ENCODE measurements at regions not wholly inside any gene's neighbourhood (a gene's known extent, or its start where the extent isn't known, plus 50 kb on each side); places are given as distances from the start of the nearest gene placed in this dataset.

DNA sequence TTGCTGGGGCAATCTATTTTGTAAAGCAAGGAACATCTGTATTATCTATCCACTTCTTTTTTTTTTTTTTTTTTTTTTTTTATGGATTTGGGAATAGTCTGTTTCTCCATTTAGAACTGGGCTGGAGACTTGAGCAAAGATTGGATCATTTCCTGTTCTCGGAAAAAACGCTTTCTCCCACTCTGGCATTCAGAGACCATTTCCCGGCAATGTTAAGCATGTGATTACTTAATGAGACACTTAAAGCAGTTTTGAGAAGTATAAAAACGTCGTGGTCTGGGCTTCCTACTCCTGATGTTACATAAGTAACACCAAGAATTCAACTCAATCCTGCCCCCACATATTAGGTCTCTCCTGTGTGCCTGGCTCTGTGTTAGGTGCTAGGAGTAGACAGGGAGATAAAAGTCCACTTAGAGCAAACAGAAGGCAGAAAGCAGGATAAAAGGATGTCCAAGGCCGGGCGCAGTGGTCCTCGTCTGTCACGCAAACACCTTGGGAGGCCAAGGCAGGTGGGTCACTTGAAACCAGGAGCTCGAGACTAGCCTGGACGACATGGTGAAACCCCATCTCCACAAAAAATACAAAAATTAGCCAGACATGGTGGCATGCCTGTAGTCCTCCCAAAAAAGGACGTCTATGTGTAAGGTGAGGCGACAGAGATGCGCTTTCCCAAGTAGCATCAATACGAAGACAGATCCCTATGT is 152.1 kb upstream of the GSC start:
- DNase-seq, result no peak

DNA sequence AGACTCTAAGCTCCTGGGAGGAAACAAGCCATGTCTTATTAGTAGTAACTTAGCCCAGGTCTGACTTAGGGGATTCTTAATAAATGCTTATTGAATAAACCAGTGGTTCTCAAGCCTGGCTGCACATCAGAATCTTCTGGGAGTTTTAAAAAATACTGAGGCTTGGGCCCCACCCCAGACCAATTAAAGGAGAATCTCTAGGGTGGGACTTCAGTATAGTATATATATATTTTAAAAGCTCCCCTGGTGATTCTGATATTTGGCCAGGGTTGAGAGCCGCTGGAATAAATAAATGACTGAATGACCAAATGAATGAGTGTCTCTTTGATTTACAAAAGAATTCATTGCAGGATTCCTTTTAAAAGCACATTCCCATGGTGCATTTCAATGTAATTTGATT is 151.5 kb upstream of the GSC start:
- no peak for DNase-seq

DNA sequence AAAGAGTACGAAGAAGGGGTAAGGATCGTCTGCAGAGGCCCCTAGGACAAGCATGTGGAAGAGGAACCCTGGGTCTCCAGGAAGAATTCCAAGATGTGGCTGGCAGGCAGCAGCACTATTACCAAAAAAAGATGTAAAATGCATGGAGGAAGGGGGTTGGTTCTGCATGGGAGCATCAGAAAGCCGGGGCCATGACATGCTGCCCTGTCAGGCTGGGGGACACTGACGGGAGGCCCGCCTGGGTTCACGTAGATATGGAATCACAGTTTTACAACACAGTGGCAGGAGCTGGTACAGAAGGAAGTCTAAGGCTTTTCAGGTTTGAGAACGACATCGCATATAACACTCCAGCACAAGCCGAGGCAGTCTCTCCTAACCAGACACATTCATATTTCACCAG is 150.0 kb upstream of the GSC start:
- no peak for DNase-seq

DNA sequence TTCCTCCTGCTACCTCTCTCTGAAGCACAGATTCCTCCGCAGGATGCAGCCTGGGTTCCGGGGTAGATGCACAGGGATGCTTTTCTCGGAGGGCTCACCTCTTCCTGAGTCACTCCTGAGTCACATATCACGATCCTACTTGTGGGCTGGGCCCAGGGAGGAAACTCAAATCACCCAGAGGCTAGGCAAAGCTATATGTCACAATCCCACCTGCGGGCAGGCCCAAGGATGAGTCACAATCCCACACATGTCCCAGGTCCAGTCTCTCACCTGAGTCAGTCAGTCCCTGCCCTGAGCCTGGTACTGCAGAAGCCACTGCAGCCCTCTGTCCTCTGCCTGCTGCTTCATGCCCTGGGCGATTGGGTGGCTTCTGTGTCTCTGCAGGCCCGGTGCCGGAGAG is 149.0 kb upstream of the GSC start:
- no peak for DNase-seq

DNA sequence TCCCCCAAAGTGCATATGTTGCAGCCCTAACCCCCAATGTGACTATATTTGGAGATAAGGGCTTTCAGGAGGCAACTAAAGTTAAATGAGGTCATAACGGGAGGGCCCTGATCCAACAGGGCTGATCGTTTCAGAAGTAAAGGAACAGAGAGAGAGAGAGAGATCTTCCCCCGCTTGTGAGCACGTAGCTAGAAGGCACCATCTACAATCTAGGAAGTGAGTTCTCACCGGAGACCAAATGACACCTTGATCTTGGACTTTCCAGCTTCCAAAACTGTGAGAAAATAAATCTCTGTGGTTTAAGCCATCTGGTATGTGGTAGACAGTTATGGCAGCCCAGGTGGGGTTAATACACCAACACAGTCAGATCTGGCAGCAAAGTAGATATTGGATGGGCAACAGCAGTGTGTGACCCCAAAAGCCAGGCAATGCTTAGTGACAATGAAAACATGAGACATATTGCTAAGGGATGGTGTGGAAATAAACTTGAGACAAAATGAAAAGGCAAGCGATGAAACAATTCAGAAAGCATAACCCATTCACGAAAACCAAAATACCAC is 147.2 kb upstream of the GSC start:
- DNase-seq, result no peak

DNA sequence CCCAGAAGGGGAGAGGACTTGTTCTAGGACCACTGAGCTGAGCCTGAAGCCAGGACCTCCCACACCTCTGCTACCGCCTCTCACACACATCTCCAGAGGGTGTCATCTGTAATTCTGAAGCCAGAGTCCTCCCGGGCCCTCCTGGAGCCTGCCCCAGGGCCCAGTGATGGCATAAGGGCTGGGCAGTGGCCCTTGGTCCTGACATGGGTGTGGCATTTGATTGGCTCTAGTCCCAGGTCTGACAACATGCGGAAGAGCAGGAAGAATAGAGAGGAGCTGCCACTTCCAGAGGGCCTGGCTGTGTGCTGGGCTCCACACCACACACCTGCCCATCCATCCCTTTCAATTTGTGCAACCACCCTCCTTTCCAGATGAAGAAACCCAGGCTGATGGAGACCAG is 144.3 kb upstream of the GSC start:
- no peak for DNase-seq

DNA sequence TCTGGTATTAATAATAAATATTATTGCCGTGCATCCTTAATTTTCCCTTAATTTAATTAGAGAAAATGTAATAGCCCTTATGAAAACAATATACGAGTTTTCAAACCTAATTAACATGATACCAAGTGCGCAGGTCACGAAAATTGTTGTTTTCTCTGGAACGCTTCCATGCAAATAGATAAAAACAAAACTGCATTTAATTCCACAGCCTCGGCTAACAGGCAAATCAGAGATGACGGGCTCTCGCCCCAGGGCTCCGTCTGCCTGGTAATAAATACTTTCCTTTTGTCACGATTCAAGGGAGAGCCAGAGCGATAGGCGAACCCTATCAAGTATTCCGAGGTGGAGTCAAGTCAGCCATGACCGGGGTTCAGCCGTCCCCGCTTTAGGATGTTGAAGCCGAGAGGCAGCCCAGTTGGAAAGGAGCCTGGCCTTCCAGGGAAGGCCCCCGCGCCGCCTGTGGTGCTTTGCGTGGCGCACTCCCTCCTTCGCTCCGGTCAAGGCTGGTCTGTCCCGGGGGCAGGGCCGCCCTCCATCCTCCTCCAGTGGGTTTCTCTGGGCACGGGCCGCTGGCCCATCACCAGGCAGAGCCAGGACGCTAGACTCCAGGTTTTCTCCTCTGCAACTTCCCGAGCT is 137.8 kb upstream of the GSC start:
- no peak for DNase-seq

DNA sequence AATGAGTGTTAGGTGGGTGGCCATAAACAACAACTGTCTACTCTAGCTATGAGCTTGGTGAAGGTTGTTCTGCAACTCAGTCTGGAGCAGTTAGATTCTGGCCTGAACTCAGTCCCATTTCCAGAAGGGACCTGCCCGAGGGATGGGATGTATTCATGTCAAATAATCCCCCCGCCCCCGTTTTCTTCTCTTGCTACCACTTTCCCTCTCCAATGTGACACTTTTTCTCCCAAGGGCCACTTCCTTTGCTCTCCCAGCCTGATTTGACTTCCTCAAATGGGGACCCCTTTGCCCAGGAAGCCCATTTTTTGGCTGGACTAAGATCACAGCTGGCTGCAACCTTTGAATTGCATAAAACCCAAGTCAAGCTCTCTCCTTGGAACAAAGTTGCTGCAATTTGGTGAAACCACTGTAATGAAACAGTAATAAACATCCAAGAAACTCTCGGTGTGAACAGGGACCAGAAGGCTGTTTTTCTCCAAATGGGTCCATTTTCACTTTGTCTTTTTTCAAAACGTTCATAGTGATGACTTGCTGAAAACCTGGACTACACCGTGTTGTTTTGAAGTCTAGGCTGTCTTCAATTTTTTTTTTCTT is 137.2 kb upstream of the GSC start:
- DNase-seq, result no peak

DNA sequence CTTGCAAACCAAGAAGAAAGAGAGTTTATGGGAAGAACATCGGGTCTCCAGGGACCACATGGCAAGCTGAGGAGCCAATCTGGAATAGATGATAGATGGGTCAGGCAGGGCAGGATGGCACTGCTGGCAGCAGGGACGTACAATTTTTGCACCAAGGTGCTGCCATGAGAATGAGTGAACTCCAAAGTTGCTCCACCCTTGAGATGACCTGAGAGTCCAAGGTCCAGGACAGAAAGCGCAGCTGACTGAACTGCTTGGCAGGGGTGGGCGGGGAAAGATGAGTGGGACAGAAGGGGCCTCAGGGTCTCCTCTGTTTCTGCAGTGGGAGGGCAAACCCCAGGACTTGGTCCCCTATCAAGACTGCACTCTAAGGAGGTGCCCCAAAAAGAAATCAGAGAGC is 136.7 kb upstream of the GSC start:
- no peak for DNase-seq

DNA sequence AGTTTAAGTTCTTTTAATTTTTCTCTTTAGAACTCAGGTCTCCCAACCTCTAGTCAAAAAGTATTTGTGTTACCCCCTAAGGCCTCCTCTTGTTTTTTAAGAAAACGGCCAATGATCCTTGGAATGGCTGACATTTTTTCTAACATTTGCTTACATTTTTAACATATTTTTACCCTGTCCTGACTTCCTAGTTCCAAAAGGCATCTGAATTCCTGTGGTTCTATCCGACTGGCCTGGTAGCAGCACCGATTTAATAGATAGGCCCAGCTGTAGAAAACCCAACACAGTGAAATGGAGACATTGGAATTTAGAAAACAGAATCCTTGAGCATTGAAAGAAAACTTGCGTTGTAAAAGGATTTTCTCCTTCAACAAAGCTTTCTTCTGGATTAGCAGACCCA is 134.7 kb upstream of the GSC start:
- no peak for DNase-seq

DNA sequence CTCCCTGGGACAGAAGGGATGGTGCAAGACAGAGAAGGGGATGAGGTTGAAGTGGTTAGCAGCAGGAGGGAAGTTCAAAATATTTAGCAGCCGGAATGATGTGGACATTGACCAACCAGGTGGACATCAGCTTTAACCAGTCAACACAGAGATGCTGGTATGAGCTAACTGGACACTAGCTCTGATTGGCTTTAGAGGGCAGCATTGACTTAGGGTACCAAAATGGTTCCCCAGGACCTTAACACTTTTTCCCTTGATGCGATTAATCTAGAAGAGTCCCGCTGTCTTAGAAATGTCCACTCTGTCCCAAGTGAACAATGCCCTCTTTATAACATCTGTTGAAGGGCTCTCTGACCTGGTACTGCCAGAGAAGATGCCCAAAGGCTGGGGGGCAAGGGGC is 134.0 kb upstream of the GSC start:
- no peak for DNase-seq

DNA sequence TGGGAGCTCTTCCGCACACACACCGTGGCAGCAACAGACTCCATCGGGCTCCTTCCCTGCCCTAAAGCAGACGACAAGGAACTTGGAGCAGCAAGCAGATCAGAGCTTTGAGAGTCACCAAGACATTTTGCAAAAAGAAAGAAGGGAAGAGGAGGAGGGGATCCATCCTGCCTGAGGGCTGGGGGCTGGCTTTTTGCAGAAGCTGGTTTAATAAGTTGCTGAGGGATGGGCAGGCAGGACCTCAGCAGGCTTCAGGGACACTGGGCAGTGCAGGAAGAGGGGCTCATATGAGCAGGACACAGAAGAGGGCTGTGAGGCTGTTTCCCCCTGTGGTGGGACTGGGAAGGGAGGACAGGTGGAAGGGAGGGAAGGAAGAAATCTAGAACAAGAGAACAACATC is 133.4 kb upstream of the GSC start:
- no peak for DNase-seq

DNA sequence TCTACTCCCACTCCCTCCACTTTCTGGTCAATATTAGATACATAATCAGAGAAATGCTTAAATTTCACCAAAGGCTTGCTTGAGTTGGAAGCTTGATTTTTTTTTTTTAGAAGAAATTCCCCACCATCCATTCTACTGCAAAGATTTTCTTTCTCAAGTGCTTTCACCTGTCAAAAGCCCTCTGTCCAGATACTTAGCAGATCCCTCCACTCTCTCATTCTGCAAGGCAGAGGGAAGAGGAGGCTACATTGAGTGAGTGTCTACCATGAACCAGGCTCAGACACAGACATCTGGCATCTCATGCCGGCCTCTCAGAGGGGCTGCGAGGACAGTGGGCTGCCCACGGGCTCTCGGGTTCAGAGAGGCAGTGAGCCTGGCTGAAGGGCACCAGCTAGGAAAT is 127.6 kb upstream of the GSC start:
- DNase-seq, result no peak

DNA sequence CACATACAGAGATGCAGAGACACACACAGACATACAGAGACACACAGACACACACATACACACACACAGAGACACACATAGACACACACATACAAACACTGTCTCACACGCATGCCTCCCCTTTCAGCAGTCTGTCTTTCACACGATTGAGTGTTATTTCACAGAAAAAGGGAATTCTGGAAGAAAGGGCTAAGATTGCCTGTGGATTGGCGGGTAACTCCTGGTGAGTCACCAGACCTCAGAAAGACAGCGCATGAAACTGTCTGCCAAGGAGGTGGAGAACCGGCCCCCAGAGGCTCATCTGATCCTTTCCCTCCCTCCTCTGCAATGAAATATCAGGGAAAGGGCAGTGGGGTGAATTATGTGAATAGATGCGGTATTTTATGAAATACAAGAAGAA is 127.2 kb upstream of the GSC start:
- DNase-seq, result no peak

DNA sequence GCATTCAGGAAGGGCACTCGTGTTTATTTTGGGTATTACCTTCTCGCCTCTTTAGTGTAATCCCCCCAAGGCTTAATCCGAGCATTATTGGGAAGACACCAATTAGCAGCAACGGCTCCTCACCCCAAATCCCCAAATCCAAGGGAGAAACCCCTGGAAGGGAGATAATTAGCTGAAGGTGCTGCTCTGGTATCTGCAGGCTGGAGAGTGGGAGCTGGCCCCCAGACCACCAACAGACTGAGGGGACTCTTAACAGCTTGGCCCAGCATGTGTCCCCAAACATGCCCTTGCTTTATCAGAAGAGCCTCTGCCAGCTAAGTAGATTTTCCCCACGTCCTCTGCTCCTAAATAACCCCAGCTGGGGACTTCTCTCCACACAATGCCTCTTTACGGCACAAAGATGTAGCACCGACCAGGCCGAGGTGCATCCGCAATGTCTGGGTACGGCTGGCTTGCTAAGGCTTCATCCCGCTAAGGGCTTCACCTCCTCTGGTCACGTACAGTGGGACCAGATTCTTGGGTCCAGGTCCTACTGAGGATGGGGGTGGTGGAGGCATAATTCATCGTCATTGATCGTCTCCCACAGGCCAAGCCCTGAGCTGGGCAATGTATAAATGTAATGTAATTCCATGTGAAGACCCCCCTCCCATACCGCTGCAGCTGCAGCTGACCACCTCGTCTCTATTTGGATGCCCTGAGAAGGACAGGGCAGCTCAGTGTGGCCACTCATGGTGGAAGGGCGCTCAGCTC is 123.7 kb upstream of the GSC start:
- DNase-seq, result no peak

DNA sequence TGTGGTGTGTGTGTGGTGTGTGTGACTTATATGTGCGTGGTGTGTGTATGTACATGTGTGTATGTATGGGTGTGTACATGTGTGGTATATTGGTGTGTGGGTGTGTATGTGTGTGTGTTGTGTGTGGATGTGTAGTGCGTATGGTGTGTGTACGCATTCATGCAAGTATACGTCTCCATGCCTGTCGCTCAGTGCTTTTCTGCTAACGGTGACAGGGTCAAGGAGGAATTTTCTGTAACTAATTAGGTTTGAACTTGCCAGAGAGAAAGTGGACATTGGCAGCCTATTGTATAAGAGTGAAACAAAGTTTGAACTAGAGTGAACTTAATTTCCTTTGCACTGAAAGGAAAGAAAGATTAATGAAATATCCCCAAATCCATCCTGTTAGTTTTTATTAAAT is 120.9 kb upstream of the GSC start:
- no peak for DNase-seq

DNA sequence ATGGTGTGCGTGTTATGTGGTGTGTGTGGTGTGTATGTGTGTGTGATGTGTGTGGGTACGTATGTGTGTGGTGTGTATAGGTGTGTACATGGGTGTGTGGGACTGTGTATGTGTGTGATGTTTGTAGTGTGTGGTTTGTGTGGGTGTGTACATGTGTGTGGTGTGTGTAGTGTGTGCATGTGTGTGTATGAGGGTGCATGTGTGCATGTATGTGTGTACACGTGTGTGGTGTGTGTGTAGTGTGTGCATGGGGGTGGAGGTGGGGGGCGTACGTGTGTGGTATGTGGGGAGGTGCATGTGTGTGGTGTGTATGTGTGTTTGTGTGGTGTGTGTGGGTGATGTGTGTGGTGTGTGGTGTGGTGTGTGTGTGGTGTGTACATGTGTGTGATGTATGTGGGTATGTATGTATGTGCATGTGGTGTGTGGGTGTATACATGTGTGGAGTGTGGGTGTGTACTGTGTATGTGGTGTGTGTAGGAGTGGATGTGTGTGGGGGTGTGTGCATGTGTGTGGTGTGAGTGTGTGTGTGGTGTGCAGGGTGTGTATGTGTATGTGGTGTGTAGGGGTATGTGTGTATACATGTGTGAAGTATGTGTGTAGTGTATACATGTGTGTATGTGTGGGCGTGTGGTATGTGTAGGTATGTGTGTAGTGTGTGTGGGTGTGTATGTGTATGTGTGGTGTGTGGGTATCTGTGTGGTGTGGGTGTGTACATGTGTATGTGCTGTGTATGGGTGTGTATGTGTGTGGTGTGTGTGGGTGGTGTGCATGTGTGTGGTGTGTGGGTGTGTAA is 119.8 kb upstream of the GSC start:
- DNase-seq, result no peak

DNA sequence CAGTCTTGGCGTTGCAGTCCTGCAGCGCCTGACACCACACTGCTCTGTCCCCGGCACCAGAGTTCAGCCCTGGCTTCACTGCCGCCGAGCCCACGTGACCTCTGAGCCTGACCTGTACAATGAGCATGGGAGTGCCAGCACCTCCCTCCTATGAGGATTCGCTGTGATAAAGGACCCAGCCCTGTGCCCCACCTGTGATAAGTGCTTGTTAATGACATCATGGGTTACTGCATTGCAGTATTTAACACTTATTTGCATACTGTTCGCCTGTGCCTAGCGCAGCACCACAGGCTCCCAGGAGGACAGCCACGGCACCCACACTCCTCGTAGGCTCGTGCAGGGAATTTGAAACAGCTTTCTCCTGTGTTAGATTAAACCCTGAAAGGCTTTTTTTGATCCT is 118.2 kb upstream of the GSC start:
- DNase-seq, result no peak

DNA sequence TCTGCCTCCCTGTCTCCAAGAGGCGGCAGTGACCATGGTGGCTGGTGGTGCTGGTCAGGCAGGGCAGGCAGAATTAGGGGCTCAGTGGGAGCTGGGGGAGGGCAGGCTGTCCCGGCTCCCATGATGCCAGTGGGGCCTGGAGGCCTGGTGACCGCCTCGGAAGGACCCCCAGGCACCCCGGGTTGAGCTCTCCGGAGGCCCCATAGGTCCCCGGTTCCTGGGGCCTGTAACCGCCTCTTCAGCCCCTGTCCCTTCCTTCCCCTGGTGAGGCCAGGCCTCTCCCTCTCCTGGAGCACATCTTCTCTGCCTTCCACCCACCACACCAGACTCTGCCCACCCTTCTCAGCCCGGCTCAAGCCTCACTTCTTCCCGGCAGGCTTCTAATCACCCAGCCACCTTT is 117.7 kb upstream of the GSC start:
- no peak for DNase-seq

DNA sequence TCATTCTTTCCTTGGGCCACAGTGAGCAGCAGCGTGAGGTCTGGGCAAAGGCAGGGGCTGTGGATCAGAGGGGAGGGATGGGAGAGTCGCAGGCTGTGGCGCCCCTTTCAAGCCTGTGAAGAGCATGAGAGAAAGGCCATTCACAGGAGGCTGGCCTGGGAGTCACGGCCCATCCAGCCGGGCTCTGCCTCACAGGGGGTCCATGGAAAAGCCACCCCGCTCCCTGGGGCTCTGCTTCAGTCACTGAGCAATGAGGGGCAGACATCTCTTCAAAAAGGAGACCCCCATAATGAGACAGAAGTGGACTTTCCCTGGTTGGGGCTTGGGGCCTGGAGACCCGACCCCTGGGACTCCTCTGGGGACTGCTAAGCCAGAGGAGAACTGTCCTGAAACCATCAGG is 117.0 kb upstream of the GSC start:
- DNase-seq, result no peak

DNA sequence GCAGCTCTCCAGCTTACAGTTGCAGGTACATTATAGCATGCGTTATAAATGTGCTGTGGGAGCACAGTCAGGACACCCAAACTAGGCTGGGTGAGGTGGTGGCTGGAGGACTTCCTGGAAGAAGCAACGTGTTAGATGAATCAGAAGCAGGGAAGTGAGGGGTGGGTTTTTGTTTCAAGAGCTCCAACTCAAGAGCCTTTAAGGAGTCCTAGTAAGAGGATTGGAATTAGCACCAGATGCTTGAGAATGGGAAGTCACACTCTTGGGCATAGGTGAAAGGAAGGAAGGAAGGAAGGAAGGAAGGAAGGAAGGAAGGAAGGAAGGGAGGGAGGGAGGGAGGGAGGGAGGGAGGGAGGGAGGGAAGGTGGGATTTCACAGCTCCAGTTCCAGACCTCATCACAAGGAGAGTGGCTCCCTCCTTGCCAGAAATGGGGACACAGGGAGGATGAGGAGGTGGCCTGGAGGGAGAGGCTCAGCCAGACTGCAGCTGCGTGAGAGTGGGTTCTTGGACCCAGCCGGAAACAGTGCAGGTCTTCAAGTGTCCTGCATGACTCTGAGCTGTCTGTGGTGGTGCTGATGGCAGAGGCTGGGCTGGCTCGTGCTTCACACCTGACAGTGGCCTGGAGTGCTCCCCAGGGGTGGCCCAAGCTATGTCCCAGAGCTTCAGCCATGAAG is 115.7 kb upstream of the GSC start:
- no peak for DNase-seq

DNA sequence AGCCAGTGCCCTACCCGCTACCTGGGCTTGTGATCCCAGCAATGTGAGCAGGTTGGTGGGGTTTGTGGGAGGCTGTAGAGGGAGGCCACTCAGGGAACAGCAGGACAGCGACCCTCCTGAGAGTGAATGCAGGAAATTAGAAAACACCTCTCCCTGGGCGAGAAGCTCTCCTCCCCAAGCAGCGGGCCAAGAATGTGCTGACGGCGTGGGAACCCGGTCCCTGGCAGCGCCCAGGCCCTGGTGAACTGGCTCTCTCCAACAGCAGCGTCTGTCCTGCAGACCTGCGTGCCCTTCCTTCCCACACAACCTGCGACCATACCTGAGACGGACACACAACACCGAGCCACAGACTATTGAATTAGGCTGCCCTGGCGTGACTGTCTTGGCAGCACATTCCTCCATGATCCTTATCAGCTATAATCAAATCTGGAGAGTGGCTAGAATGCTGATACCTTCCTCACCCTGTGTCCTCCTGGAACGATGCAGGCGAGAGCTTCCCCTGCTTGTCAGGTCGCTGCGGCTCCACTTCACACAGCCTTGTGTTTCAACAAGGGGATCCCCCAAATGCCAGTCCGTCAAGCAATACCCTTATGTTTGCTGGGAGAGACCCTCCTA is 114.8 kb upstream of the GSC start:
- no peak for DNase-seq
